WTC11 (cell line): ENCODE measurements at regions not wholly inside any gene's neighbourhood (a gene's known extent, or its start where the extent isn't known, plus 50 kb on each side); places are given as distances from the start of the nearest gene placed in this dataset.
A peak's percentile ranks its signal among the peaks of the same experiment; 100 is the strongest.

Source experiments
- ATAC-seq: fragments of 200-7000 bp; cut with Tn5 transposase; 2 replicates; pipeline ENCODE4 v1.10.0; 2021; ENCODE audit warnings: mild to moderate bottlenecking, moderate library complexity
- CTCF ChIA-PET: fragments of 300-600 bp; sonication (Branson Sonifier 250); formaldehyde crosslinking; loops from one replicate; lab custom pipeline; 2021; ENCODE audit warnings: antibody characterized with exemption; lab: Charles Lee
- POLR2A ChIA-PET: fragments of 350-600 bp; sonication (Branson Sonifier 250); formaldehyde crosslinking; loops from one replicate; lab custom pipeline; 2021; ENCODE audit warnings: antibody characterized with exemption; lab: Charles Lee
- DNase-seq: peaks from one replicate; pipeline ENCODE4 v3.0.0; 2021; ENCODE audit warnings: low spot score
- H3K27ac Mint-ChIP-seq: 2 replicates; pipeline ENCODE4 v1.8.0; 2021; ENCODE audit warnings: mixed read lengths
- H3K27me3 Mint-ChIP-seq: 2 replicates; pipeline ENCODE4 v1.8.0; 2021; ENCODE audit warnings: low read depth, mild to moderate bottlenecking, moderate library complexity, mixed read lengths
- H3K36me3 Mint-ChIP-seq: 2 replicates; pipeline ENCODE4 v1.8.0; 2021; ENCODE audit warnings: mixed read lengths
- H3K4me1 Mint-ChIP-seq: 2 replicates; pipeline ENCODE4 v1.8.0; 2022; ENCODE audit warnings: mixed read lengths
- H3K4me3 Mint-ChIP-seq: 2 replicates; pipeline ENCODE4 v1.8.0; 2021; ENCODE audit warnings: mild to moderate bottlenecking, moderate library complexity, mixed read lengths
- H3K9me3 Mint-ChIP-seq: 2 replicates; pipeline ENCODE4 v1.8.0; 2021; ENCODE audit warnings: mixed read lengths
- CREM ChIP-seq: sonication (generic); formaldehyde crosslinking; IDR thresholded peaks from 2 replicates; pipeline ENCODE4 v1.8.1; 2022; ENCODE audit warnings: mild to moderate bottlenecking, missing genetic modification reagents, moderate library complexity
- ELF4 ChIP-seq: sonication (generic); formaldehyde crosslinking; IDR thresholded peaks from 2 replicates; pipeline ENCODE4 v1.8.1; 2022; ENCODE audit warnings: low read depth, mild to moderate bottlenecking, moderate library complexity, missing genetic modification reagents
- ERG ChIP-seq: fragments of 250-450 bp; sonication (Bioruptor Pico); IDR thresholded peaks from 2 replicates; pipeline ENCODE4 v1.8.0; 2021; ENCODE audit warnings: mild to moderate bottlenecking
- GTF2I ChIP-seq: fragments of 250-450 bp; sonication (Bioruptor Pico); conservative IDR thresholded peaks from 2 replicates; pipeline ENCODE4 v1.4.0; 2021; ENCODE audit warnings: mild to moderate bottlenecking
- KAT7 ChIP-seq: sonication (generic); formaldehyde crosslinking; IDR thresholded peaks from 2 replicates; pipeline ENCODE4 v1.8.1; 2023; ENCODE audit warnings: missing genetic modification reagents, mild to moderate bottlenecking, borderline replicate concordance
- PREB ChIP-seq: sonication (generic); formaldehyde crosslinking; IDR thresholded peaks from 2 replicates; pipeline ENCODE4 v1.8.1; 2022; ENCODE audit warnings: mild to moderate bottlenecking, missing genetic modification reagents, moderate library complexity, borderline replicate concordance
- RORB ChIP-seq: fragments of 250-450 bp; sonication (Bioruptor Pico); IDR thresholded peaks from 2 replicates; pipeline ENCODE4 v1.9.0; 2021; ENCODE audit warnings: mild to moderate bottlenecking
- USF2 ChIP-seq: sonication (generic); formaldehyde crosslinking; IDR thresholded peaks from 2 replicates; pipeline ENCODE4 v1.8.1; 2023; ENCODE audit warnings: mild to moderate bottlenecking, missing genetic modification reagents, moderate library complexity
- ZNF121 ChIP-seq: sonication (generic); formaldehyde crosslinking; IDR thresholded peaks from 2 replicates; pipeline ENCODE4 v1.8.0; 2023; ENCODE audit warnings: missing genetic modification reagents
- ZNF317 ChIP-seq: sonication (generic); formaldehyde crosslinking; IDR thresholded peaks from 2 replicates; pipeline ENCODE4 v1.8.1; 2023; ENCODE audit warnings: low read depth, mild to moderate bottlenecking, moderate library complexity, missing genetic modification reagents, borderline replicate concordance
- ZNF423 ChIP-seq: fragments of 250-450 bp; sonication (Bioruptor Pico); IDR thresholded peaks from 2 replicates; pipeline ENCODE4 v2.1.2; 2022; ENCODE audit warnings: mild to moderate bottlenecking, moderate library complexity
- TF ChIP-seq, protein P1 (sequence below): sonication (generic); formaldehyde crosslinking; conservative IDR thresholded peaks from 2 replicates; pipeline ENCODE4 v1.8.1; 2023; ENCODE audit warnings: mild to moderate bottlenecking, low read depth, missing genetic modification reagents, moderate library complexity
- TF ChIP-seq, protein P2 (sequence below): sonication (generic); formaldehyde crosslinking; IDR thresholded peaks from 2 replicates; pipeline ENCODE4 v1.8.1; 2022; ENCODE audit warnings: low read depth, mild to moderate bottlenecking, moderate library complexity, missing genetic modification reagents, borderline replicate concordance
- TF ChIP-seq, protein P3 (sequence below): sonication (generic); formaldehyde crosslinking; IDR thresholded peaks from 2 replicates; pipeline ENCODE4 v1.8.1; 2023; ENCODE audit warnings: mild to moderate bottlenecking, moderate library complexity, missing genetic modification reagents
- TF ChIP-seq, protein P4 (sequence below): sonication (generic); formaldehyde crosslinking; IDR thresholded peaks from 2 replicates; pipeline ENCODE4 v1.8.1; 2023; ENCODE audit warnings: mild to moderate bottlenecking, missing genetic modification reagents
- TF ChIP-seq, protein P5 (sequence below): sonication (generic); formaldehyde crosslinking; IDR thresholded peaks from 2 replicates; pipeline ENCODE4 v1.8.1; 2022; ENCODE audit warnings: missing genetic modification reagents, borderline replicate concordance
- TF ChIP-seq, protein P6 (sequence below): sonication (generic); formaldehyde crosslinking; IDR thresholded peaks from 2 replicates; pipeline ENCODE4 v1.8.0; 2022; ENCODE audit warnings: missing genetic modification reagents
- TF ChIP-seq, protein P7 (sequence below): sonication (generic); formaldehyde crosslinking; IDR thresholded peaks from 2 replicates; pipeline ENCODE4 v1.8.0; 2023; ENCODE audit warnings: missing genetic modification reagents
- TF ChIP-seq, protein P8 (sequence below): fragments of 250-450 bp; sonication (Bioruptor Pico); IDR thresholded peaks from 2 replicates; pipeline ENCODE4 v1.9.0; 2021; ENCODE audit warnings: mild to moderate bottlenecking

DNA sequence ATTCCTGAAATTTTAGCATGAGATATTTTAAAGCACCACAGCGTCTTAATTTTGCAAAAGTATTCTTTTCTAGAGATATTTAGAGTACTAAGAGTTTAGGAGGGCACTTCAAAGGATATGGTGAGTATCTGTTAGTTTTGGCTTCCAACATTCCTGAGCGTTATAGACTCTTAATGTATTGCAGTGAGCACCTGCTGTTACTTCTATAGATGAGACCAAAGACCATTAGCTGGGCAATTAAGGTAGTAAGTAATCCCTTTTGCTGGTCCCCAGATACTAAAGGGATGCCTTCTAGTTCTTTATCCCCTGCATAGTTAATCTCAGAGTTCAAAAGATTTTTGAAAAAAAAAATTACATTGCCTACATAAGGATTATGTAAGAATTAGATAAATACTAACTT lies 975.6 kb downstream of the GALC start:
- Mint-ChIP-seq H3K4me1 (peaks cover 18% of the 10 kb centered on the region), H3K27me3 (peaks cover 71% of the 10 kb centered on the region), H3K27ac (no peak overlapping the region), H3K4me3 (no peak overlapping the region)
- CTCF ChIA-PET, result no interaction called here
- POLR2A ChIA-PET, result no interaction called here
- peak; percentile 52 for ATAC-seq
- TF ChIP-seq PREB (CRISPR knock-in tag), result no peak
- TF ChIP-seq, protein P1, sequence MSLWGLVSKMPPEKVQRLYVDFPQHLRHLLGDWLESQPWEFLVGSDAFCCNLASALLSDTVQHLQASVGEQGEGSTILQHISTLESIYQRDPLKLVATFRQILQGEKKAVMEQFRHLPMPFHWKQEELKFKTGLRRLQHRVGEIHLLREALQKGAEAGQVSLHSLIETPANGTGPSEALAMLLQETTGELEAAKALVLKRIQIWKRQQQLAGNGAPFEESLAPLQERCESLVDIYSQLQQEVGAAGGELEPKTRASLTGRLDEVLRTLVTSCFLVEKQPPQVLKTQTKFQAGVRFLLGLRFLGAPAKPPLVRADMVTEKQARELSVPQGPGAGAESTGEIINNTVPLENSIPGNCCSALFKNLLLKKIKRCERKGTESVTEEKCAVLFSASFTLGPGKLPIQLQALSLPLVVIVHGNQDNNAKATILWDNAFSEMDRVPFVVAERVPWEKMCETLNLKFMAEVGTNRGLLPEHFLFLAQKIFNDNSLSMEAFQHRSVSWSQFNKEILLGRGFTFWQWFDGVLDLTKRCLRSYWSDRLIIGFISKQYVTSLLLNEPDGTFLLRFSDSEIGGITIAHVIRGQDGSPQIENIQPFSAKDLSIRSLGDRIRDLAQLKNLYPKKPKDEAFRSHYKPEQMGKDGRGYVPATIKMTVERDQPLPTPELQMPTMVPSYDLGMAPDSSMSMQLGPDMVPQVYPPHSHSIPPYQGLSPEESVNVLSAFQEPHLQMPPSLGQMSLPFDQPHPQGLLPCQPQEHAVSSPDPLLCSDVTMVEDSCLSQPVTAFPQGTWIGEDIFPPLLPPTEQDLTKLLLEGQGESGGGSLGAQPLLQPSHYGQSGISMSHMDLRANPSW (CRISPR knock-in tag), result no peak
- no peak for TF ChIP-seq ZNF121
- no peak for TF ChIP-seq USF2 (CRISPR knock-in tag)
- no peak for TF ChIP-seq ZNF317
- TF ChIP-seq, protein P2, sequence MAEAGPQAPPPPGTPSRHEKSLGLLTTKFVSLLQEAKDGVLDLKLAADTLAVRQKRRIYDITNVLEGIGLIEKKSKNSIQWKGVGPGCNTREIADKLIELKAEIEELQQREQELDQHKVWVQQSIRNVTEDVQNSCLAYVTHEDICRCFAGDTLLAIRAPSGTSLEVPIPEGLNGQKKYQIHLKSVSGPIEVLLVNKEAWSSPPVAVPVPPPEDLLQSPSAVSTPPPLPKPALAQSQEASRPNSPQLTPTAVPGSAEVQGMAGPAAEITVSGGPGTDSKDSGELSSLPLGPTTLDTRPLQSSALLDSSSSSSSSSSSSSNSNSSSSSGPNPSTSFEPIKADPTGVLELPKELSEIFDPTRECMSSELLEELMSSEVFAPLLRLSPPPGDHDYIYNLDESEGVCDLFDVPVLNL, result no peak
- TF ChIP-seq ERG (CRISPR knock-in tag), result no peak
- TF ChIP-seq, protein P3, sequence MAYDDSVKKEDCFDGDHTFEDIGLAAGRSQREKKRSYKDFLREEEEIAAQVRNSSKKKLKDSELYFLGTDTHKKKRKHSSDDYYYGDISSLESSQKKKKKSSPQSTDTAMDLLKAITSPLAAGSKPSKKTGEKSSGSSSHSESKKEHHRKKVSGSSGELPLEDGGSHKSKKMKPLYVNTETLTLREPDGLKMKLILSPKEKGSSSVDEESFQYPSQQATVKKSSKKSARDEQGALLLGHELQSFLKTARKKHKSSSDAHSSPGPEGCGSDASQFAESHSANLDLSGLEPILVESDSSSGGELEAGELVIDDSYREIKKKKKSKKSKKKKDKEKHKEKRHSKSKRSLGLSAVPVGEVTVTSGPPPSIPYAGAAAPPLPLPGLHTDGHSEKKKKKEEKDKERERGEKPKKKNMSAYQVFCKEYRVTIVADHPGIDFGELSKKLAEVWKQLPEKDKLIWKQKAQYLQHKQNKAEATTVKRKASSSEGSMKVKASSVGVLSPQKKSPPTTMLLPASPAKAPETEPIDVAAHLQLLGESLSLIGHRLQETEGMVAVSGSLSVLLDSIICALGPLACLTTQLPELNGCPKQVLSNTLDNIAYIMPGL, result no peak
- no peak for TF ChIP-seq GTF2I
- TF ChIP-seq, protein P4, sequence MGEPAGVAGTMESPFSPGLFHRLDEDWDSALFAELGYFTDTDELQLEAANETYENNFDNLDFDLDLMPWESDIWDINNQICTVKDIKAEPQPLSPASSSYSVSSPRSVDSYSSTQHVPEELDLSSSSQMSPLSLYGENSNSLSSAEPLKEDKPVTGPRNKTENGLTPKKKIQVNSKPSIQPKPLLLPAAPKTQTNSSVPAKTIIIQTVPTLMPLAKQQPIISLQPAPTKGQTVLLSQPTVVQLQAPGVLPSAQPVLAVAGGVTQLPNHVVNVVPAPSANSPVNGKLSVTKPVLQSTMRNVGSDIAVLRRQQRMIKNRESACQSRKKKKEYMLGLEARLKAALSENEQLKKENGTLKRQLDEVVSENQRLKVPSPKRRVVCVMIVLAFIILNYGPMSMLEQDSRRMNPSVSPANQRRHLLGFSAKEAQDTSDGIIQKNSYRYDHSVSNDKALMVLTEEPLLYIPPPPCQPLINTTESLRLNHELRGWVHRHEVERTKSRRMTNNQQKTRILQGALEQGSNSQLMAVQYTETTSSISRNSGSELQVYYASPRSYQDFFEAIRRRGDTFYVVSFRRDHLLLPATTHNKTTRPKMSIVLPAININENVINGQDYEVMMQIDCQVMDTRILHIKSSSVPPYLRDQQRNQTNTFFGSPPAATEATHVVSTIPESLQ (CRISPR knock-in tag), result no peak
- TF ChIP-seq, protein P5, sequence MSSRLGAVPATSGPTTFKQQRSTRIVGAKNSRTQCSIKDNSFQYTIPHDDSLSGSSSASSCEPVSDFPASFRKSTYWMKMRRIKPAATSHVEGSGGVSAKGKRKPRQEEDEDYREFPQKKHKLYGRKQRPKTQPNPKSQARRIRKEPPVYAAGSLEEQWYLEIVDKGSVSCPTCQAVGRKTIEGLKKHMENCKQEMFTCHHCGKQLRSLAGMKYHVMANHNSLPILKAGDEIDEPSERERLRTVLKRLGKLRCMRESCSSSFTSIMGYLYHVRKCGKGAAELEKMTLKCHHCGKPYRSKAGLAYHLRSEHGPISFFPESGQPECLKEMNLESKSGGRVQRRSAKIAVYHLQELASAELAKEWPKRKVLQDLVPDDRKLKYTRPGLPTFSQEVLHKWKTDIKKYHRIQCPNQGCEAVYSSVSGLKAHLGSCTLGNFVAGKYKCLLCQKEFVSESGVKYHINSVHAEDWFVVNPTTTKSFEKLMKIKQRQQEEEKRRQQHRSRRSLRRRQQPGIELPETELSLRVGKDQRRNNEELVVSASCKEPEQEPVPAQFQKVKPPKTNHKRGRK, result no peak
- TF ChIP-seq RORB (CRISPR knock-in tag), result no peak
- TF ChIP-seq KAT7 (CRISPR knock-in tag), result no peak
- TF ChIP-seq, protein P6, sequence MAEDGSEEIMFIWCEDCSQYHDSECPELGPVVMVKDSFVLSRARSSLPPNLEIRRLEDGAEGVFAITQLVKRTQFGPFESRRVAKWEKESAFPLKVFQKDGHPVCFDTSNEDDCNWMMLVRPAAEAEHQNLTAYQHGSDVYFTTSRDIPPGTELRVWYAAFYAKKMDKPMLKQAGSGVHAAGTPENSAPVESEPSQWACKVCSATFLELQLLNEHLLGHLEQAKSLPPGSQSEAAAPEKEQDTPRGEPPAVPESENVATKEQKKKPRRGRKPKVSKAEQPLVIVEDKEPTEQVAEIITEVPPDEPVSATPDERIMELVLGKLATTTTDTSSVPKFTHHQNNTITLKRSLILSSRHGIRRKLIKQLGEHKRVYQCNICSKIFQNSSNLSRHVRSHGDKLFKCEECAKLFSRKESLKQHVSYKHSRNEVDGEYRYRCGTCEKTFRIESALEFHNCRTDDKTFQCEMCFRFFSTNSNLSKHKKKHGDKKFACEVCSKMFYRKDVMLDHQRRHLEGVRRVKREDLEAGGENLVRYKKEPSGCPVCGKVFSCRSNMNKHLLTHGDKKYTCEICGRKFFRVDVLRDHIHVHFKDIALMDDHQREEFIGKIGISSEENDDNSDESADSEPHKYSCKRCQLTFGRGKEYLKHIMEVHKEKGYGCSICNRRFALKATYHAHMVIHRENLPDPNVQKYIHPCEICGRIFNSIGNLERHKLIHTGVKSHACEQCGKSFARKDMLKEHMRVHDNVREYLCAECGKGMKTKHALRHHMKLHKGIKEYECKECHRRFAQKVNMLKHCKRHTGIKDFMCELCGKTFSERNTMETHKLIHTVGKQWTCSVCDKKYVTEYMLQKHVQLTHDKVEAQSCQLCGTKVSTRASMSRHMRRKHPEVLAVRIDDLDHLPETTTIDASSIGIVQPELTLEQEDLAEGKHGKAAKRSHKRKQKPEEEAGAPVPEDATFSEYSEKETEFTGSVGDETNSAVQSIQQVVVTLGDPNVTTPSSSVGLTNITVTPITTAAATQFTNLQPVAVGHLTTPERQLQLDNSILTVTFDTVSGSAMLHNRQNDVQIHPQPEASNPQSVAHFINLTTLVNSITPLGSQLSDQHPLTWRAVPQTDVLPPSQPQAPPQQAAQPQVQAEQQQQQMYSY (CRISPR knock-in tag), result no peak
- no peak for TF ChIP-seq CREM (CRISPR knock-in tag)
- no peak for TF ChIP-seq ZNF423 (CRISPR knock-in tag)
- no peak for TF ChIP-seq ELF4 (CRISPR knock-in tag)
- TF ChIP-seq, protein P7, sequence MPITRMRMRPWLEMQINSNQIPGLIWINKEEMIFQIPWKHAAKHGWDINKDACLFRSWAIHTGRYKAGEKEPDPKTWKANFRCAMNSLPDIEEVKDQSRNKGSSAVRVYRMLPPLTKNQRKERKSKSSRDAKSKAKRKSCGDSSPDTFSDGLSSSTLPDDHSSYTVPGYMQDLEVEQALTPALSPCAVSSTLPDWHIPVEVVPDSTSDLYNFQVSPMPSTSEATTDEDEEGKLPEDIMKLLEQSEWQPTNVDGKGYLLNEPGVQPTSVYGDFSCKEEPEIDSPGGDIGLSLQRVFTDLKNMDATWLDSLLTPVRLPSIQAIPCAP (CRISPR knock-in tag), result no peak
- TF ChIP-seq, protein P8, sequence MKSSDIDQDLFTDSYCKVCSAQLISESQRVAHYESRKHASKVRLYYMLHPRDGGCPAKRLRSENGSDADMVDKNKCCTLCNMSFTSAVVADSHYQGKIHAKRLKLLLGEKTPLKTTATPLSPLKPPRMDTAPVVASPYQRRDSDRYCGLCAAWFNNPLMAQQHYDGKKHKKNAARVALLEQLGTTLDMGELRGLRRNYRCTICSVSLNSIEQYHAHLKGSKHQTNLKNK (CRISPR knock-in tag), result no peak
- TF ChIP-seq, all 79 proteins: peak for 0
- H3K9me3 Mint-ChIP-seq, result peaks cover 17% of the 10 kb centered on the region
- no peak for DNase-seq
- H3K36me3 Mint-ChIP-seq, result peaks cover 4% of the 10 kb centered on the region
